Left ventricle myocardium inferior (tissue), 1 donor: ENCODE measurements at regions not wholly inside any gene's neighbourhood (a gene's known extent, or its start where the extent isn't known, plus 50 kb on each side); places are given as distances from the start of the nearest gene placed in this dataset.

ENCODE experiments used
- DNase-seq: peaks from one replicate; pipeline ENCODE4 v3.0.0-alpha.2; 2020
- H3K27ac ChIP-seq: fragments of 200-600 bp; replicated peaks from 2 replicates; pipeline ENCODE4 v1.8.0; 2021
- H3K27me3 ChIP-seq: fragments of 200-600 bp; 2 replicates; pipeline ENCODE4 v1.8.0; 2021; ENCODE audit warnings: low read depth
- H3K36me3 ChIP-seq: fragments of 200-600 bp; 2 replicates; pipeline ENCODE4 v1.8.0; 2021
- H3K4me1 ChIP-seq: fragments of 200-600 bp; 2 replicates; pipeline ENCODE4 v1.8.0; 2021
- H3K4me3 ChIP-seq: fragments of 200-600 bp; 2 replicates; pipeline ENCODE4 v1.8.0; 2021; ENCODE audit warnings: mild to moderate bottlenecking, moderate library complexity
- H3K9me3 ChIP-seq: fragments of 200-600 bp; replicated peaks from 2 replicates; pipeline ENCODE4 v1.8.0; 2021
- intact Hi-C: fragments of 100-400 bp; cut with micrococcal nuclease; formaldehyde crosslinking; loops from one replicate; pipeline ENCODE4 v1.11.0; 2022
- TF ChIP-seq, protein P1 (sequence below): fragments of 200-600 bp; IDR thresholded peaks from 2 replicates; pipeline ENCODE4 v1.8.0; 2021; ENCODE audit warnings: antibody characterized with exemption, mild to moderate bottlenecking, borderline replicate concordance
- donor health status: DM: no; HTN: yes; CAD: no; lungs with severe emphysema.

- Histone ChIP-seq H3K36me3 (no peaks in the 10 kb centered on the region), H3K4me3 (no peak overlapping the region), H3K27me3 (peaks cover 31% of the 10 kb centered on the region), H3K4me1 (no peaks in the 10 kb centered on the region), H3K27ac (no peak overlapping the region), H3K9me3 (peaks cover 8% of the 10 kb centered on the region)
- no peak for DNase-seq
- TF ChIP-seq, protein P1, sequence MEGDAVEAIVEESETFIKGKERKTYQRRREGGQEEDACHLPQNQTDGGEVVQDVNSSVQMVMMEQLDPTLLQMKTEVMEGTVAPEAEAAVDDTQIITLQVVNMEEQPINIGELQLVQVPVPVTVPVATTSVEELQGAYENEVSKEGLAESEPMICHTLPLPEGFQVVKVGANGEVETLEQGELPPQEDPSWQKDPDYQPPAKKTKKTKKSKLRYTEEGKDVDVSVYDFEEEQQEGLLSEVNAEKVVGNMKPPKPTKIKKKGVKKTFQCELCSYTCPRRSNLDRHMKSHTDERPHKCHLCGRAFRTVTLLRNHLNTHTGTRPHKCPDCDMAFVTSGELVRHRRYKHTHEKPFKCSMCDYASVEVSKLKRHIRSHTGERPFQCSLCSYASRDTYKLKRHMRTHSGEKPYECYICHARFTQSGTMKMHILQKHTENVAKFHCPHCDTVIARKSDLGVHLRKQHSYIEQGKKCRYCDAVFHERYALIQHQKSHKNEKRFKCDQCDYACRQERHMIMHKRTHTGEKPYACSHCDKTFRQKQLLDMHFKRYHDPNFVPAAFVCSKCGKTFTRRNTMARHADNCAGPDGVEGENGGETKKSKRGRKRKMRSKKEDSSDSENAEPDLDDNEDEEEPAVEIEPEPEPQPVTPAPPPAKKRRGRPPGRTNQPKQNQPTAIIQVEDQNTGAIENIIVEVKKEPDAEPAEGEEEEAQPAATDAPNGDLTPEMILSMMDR: no peak
- intact Hi-C loops: no loop called here
These were observed 843.9 kb upstream of the TMEM132C start for GRCh38 chr12:127422935-127423566.

GRCh38 chr12:127425474-127425873 lies 841.5 kb upstream of the TMEM132C start:
- intact Hi-C loops: no loop called here
- no peak for DNase-seq
- Histone ChIP-seq H3K4me3 (no peak overlapping the region), H3K27me3 (peaks cover 45% of the 10 kb centered on the region), H3K9me3 (no peaks in the 10 kb centered on the region), H3K27ac (no peak overlapping the region), H3K4me1 (no peaks in the 10 kb centered on the region), H3K36me3 (no peaks in the 10 kb centered on the region)
- TF ChIP-seq, protein P1: no peak

DNA sequence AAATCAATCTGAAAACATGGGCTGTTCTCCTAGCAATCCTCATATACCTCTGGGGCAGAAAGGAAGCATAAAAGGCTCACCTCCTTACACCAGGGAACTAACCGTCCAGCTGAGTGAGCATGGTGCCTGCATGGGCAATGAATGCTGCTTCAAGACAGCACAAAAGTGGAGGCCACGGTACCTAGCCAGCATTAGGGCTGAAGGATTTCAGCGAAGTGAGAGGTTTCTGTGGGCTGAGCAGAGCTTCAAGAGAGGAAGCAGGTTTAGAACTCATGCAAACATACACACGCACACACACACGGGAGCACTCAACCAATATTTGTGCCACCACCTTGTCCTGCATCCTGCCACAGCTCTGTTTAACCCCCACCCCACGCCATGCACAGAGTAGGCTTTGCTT lies 838.5 kb upstream of the TMEM132C start:
- TF ChIP-seq, protein P1: no peak
- intact Hi-C loops: no loop called here

DNA sequence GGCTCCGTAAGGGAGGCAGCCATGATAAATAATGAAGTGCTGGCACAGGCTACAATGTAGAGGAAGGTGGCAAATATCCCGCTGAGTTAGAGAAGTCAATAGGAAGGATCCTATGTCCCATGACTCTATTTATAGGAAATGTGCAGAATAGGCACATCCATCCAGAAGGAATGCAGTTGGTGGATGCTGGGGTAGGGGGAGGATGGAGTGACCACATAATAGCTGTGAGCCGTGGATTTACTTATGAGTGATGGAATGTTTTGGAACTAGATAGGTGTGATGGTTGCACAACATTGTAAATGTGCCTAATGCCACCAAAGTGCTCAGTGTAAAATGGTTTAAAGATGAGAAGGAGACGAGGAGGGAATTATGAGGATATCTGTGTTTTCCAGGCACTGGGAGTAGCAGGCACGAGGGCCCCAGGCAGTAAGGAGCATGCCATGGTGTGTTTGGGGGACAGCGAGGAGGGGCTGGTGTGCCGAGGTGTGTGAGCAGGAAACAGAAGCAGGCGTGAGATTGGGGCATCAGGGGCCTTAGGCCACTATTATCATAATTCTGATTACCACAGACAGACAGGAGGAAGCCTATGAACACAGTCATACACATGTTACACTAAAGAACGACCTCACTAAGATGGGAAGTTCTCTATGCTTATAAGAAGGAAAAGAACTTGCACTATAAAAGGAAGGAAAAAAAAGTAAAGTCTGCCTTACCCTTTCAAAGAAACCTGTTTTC lies 837.3 kb upstream of the TMEM132C start:
- Histone ChIP-seq H3K4me3 (no peak overlapping the region), H3K27ac (no peak overlapping the region), H3K27me3 (peaks cover 45% of the 10 kb centered on the region), H3K9me3 (no peaks in the 10 kb centered on the region), H3K4me1 (no peaks in the 10 kb centered on the region), H3K36me3 (no peaks in the 10 kb centered on the region)
- TF ChIP-seq, protein P1: no peak
- DNase-seq: no peak
- intact Hi-C loops: no loop called here

More for the DNA sequence above, 838.5 kb upstream of the TMEM132C start:
- no peaks in the 10 kb centered on the region for H3K36me3 ChIP-seq
- peaks cover 45% of the 10 kb centered on the region for H3K27me3 ChIP-seq
- DNase-seq: no peak
- no peak overlapping the region for H3K4me3 ChIP-seq
- no peak overlapping the region for H3K27ac ChIP-seq
- no peaks in the 10 kb centered on the region for H3K9me3 ChIP-seq
- no peaks in the 10 kb centered on the region for H3K4me1 ChIP-seq

GRCh38 chr12:127430401-127430800 lies 836.6 kb upstream of the TMEM132C start:
- H3K4me1 ChIP-seq: no peaks in the 10 kb centered on the region
- H3K27ac ChIP-seq: no peak overlapping the region
- no peak overlapping the region for H3K4me3 ChIP-seq
- intact Hi-C loops: no loop called here
- TF ChIP-seq, protein P1: no peak
- peaks cover 45% of the 10 kb centered on the region for H3K27me3 ChIP-seq
- DNase-seq: no peak
- no peaks in the 10 kb centered on the region for H3K36me3 ChIP-seq
- H3K9me3 ChIP-seq: no peaks in the 10 kb centered on the region
